ENCODE measurements at regions not wholly inside any gene's neighbourhood (a gene's known extent, or its start where the extent isn't known, plus 50 kb on each side); places are given as distances from the start of the nearest gene placed in this dataset.

- H2BK12ac ChIP-seq (ENCODE audit: low read depth, low read length): no peak overlapping the region
- H3K36me3 ChIP-seq (ENCODE audit: control insufficient read depth in 2 of 4, insufficient read depth in 4 of 4, low read length in 3 of 4): no peaks in the 10 kb centered on the region
- H4K5ac ChIP-seq (ENCODE audit: insufficient read length, low read depth, low read length): no peak overlapping the region
- peaks cover 0 to 5% of the 10 kb centered on the region in 2 experiments; a peak in 1 of 4 replicates for H3K9me3 ChIP-seq (ENCODE audit: insufficient read depth in 2 of 2, low read depth in 1 of 2, low read length in 1 of 2)
- no peak overlapping the region for H3K14ac ChIP-seq (ENCODE audit: insufficient read length)
- H3K4ac ChIP-seq (replicated peaks; ENCODE audit: insufficient read length, low read depth, low read length): no peak overlapping the region
- H3K4me2 ChIP-seq (ENCODE audit: insufficient read depth in 1 of 2, low read depth in 2 of 2, low read length in 2 of 2): no peak overlapping the region
- no peak overlapping the region for H2BK120ac ChIP-seq (replicated peaks; ENCODE audit: low read depth, low read length)
- H2BK20ac ChIP-seq (ENCODE audit: low read length): no peak overlapping the region
- no peak overlapping the region for H2AK5ac ChIP-seq (ENCODE audit: low read depth, low read length)
- H3K27ac ChIP-seq (ENCODE audit: low read depth, low read length): no peak overlapping the region
- H3K18ac ChIP-seq (ENCODE audit: extremely low read depth, low read length): no peak overlapping the region
- no peaks in the 10 kb centered on the region for H3K4me1 ChIP-seq (replicated peaks in 1 of 4; ENCODE audit: control insufficient read depth in 3 of 4, insufficient read depth in 4 of 4, low read length in 3 of 4)
- no peak overlapping the region for H4K91ac ChIP-seq (replicated peaks; ENCODE audit: insufficient read length, low read length)
- TF ChIP-seq EGR1 (IDR thresholded peaks at IDR 0.05; ENCODE audit: borderline replicate concordance, low read depth, low read length) (no peak), MAFK (IDR thresholded peaks at IDR 0.05; ENCODE audit: low read depth, low read length) (no peak), KDM1A (IDR thresholded peaks at IDR 0.05; ENCODE audit: borderline replicate concordance, low read length) (no peak), TAF1 (IDR thresholded peaks at IDR 0.05; ENCODE audit: low read depth, low read length) (no peak)
- H3K23ac ChIP-seq (ENCODE audit: insufficient read length): no peak overlapping the region
- H3K56ac ChIP-seq (replicated peaks; ENCODE audit: insufficient read length, low read depth, low read length): no peak overlapping the region
- no peaks in the 10 kb centered on the region for H4K20me1 ChIP-seq (replicated peaks in 1 of 2; ENCODE audit: control insufficient read depth in 1 of 2, insufficient read depth in 2 of 2, low read length in 2 of 2)
- no peaks in the 10 kb centered on the region for H3K27me3 ChIP-seq (replicated peaks in 1 of 4; ENCODE audit: control insufficient read depth in 3 of 4, extremely low read depth in 1 of 4, insufficient read depth in 3 of 4, low read length in 3 of 4)
- FAIRE-seq (no peak), DNase-seq (ENCODE audit: low read depth in 1 of 2, low spot score in 2 of 2) (no peak)
- POLR2A ChIA-PET (ENCODE audit: partially characterized antibody): no interaction called here
- no peak overlapping the region for H2AFZ ChIP-seq (ENCODE audit: low read length)
- H2BK15ac ChIP-seq (ENCODE audit: low read length): no peak overlapping the region
- H3K79me1 ChIP-seq (ENCODE audit: low read depth, low read length): no peaks in the 10 kb centered on the region
- no peaks in the 10 kb centered on the region for H3K23me2 ChIP-seq (ENCODE audit: low read depth, low read length)
- no peak overlapping the region for H4K8ac ChIP-seq (ENCODE audit: extremely low read depth, insufficient read depth, low read length)
- CTCF ChIA-PET (ENCODE audit: partially characterized antibody): interaction anchor here (1.0 kb wide), 1 partner anchor 8 kb away, joined by 3 read pairs; no protein-coding TSS in a partner anchor
- H2BK5ac ChIP-seq (ENCODE audit: low read depth, low read length): no peak overlapping the region
- H3K9ac ChIP-seq (replicated peaks in 1 of 4; ENCODE audit: extremely low read depth in 1 of 4, low read depth in 3 of 4, low read length in 3 of 4): no peak overlapping the region
- H3K79me2 ChIP-seq (ENCODE audit: control insufficient read depth in 1 of 2, insufficient read depth in 2 of 2, low read length in 2 of 2): no peaks in the 10 kb centered on the region
- no peak overlapping the region for H3K4me3 ChIP-seq (ENCODE audit: extremely low read depth in 1 of 4, insufficient read depth in 2 of 4, low read depth in 3 of 4, low read length in 4 of 4)
Measured at GRCh38 chr13:97639236-97639635, 205.3 kb downstream of the RAP2A start.
